Gastroesophageal sphincter (tissue), 3 donors: ENCODE measurements at regions not wholly inside any gene's neighbourhood (a gene's known extent, or its start where the extent isn't known, plus 50 kb on each side); places are given as distances from the start of the nearest gene placed in this dataset.

Source experiments
- EP300 ChIP-seq: sonication (generic); formaldehyde crosslinking; IDR thresholded peaks from one replicate; pipeline ENCODE4 v1.6.1; 2017; ENCODE audit warnings: antibody characterized with exemption, mild to moderate bottlenecking
- POLR2A ChIP-seq, 2 donors: fragments of 450-650 bp; IDR thresholded peaks; one replicate each; pipeline ENCODE4 v1.6.1; 2017; ENCODE audit warnings: antibody characterized with exemption in 2 of 2, mild to moderate bottlenecking in 2 of 2, moderate library complexity in 1 of 2
- POLR2AphosphoS5 ChIP-seq: sonication (generic); formaldehyde crosslinking; IDR thresholded peaks from one replicate; pipeline ENCODE4 v1.6.1; 2017; ENCODE audit warnings: antibody characterized with exemption
- TF ChIP-seq, protein P1 (sequence below), 4 experiments: fragments of 200-600 bp in 2 of 4; fragments of 450-650 bp in 2 of 4; sonication (generic) in 1 of 4; IDR thresholded peaks; one replicate each; pipeline ENCODE4 v1.5.1; 2017 to 2019; ENCODE audit warnings: antibody characterized with exemption in 4 of 4, mild to moderate bottlenecking in 2 of 4, moderate library complexity in 2 of 4

- TF ChIP-seq, protein P1, sequence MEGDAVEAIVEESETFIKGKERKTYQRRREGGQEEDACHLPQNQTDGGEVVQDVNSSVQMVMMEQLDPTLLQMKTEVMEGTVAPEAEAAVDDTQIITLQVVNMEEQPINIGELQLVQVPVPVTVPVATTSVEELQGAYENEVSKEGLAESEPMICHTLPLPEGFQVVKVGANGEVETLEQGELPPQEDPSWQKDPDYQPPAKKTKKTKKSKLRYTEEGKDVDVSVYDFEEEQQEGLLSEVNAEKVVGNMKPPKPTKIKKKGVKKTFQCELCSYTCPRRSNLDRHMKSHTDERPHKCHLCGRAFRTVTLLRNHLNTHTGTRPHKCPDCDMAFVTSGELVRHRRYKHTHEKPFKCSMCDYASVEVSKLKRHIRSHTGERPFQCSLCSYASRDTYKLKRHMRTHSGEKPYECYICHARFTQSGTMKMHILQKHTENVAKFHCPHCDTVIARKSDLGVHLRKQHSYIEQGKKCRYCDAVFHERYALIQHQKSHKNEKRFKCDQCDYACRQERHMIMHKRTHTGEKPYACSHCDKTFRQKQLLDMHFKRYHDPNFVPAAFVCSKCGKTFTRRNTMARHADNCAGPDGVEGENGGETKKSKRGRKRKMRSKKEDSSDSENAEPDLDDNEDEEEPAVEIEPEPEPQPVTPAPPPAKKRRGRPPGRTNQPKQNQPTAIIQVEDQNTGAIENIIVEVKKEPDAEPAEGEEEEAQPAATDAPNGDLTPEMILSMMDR (IDR thresholded peaks at IDR 0.05): no peak
- TF ChIP-seq POLR2AphosphoS5: no peak
- no peak for TF ChIP-seq POLR2A (IDR thresholded peaks at IDR 0.05)
- TF ChIP-seq EP300: no peak
These were observed 69.3 kb upstream of the SYT6 start for GRCh38 chr1:114222920-114223319.
